8988T (cell line): ENCODE measurements at regions not wholly inside any gene's neighbourhood (a gene's known extent, or its start where the extent isn't known, plus 50 kb on each side); places are given as distances from the start of the nearest gene placed in this dataset.

ENCODE experiments used
- DNase-seq: peaks from one replicate; pipeline ENCODE4 v3.0.0; 2011

GRCh38 chr1:59230622-59231021, 66.3 kb upstream of the FGGY start:
- DNase-seq = no peak

GRCh38 chr1:59232216-59232615, 64.7 kb upstream of the FGGY start:
- DNase-seq = no peak

GRCh38 chr1:59233444-59233843, 63.5 kb upstream of the FGGY start:
- DNase-seq = no peak

GRCh38 chr1:59236721-59237545, 60.0 kb upstream of the FGGY start:
- no peak for DNase-seq

GRCh38 chr1:59237900-59238299, 59.0 kb upstream of the FGGY start:
- DNase-seq = no peak

- no peak for DNase-seq
These were observed 58.5 kb upstream of the FGGY start for GRCh38 chr1:59238333-59238934.

- DNase-seq = no peak
These were observed 57.9 kb upstream of the FGGY start for GRCh38 chr1:59238993-59239392.

- DNase-seq = no peak
These were observed 55.0 kb upstream of the FGGY start for GRCh38 chr1:59241909-59242308.

GRCh38 chr1:59242370-59242769, 54.5 kb upstream of the FGGY start:
- no peak for DNase-seq

GRCh38 chr1:59243550-59243949, 53.3 kb upstream of the FGGY start:
- no peak for DNase-seq

GRCh38 chr1:59243978-59244377, 52.9 kb upstream of the FGGY start:
- no peak for DNase-seq

GRCh38 chr1:59244891-59245290, 52.0 kb upstream of the FGGY start:
- DNase-seq = no peak
